ENCODE measurements at regions not wholly inside any gene's neighbourhood (a gene's known extent, or its start where the extent isn't known, plus 50 kb on each side); places are given as distances from the start of the nearest gene placed in this dataset.

DNA sequence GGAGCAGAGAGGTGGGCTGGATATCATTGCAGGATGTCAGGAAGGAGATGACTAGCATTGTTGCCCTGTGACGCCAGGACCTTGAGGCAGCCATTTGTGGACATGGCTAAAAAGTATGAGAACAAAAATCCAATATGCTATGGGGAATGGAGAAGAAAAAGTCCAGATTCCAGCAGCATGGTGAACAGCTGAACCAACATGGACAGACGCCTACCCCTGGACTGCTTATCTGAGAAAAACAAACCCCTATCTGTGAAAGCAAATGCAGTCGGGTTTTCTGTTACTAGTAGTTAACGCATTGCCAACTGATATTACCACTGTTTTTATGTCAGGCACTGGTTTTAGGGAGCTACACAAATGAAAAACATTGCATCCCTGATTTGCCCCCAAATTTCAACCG is 251.2 kb upstream of the RORA start:
- no peak for DNase-seq (ENCODE audit: low read depth, low spot score)
- in situ Hi-C loops (cut with HindIII; ENCODE audit: low pct_unique_long_range_greater_than_20kb, low sequenced_read_pairs): no loop called here

DNA sequence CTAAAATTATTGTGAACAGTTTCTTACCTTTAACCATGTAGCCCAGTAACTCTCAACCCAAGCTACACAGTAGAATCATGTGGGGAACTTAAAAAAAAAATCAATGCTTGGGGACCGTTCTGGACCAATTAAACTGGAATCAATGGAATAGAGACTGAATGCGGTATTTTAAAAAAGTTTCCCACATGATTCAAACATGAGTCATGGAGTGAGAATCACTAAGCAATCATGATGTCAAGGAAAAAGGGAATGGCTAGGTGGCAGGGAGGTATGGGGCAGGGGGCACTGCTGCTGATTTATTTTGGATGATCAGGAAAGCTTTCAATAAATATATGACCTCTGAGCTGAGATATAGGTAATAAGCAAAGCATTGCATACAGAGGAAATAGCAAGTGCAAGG is 250.5 kb upstream of the RORA start:
- no peak for DNase-seq (ENCODE audit: low read depth, low spot score)
- in situ Hi-C loops (cut with HindIII; ENCODE audit: low pct_unique_long_range_greater_than_20kb, low sequenced_read_pairs): no loop called here

DNA sequence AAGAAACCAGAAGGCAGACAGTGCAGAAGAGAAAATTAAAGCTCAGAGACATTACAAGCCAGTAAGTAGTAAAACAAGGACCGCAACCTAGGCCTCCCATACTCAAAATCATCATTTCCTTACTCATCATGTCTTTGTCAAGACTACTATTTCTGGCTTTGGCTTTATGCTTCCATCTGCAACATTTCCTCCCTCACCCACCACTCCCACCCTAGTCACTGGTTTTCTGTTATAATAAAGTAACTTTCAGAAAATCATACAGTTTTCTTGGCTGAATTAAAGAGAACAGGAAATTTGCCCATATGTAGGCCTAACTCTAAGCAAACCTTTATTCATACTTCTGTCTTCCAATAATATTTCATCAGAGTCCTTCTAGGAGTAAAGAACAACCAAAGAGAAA is 247.6 kb upstream of the RORA start:
- in situ Hi-C loops (cut with HindIII; ENCODE audit: low pct_unique_long_range_greater_than_20kb, low sequenced_read_pairs): no loop called here
- no peak for DNase-seq (ENCODE audit: low read depth, low spot score)

DNA sequence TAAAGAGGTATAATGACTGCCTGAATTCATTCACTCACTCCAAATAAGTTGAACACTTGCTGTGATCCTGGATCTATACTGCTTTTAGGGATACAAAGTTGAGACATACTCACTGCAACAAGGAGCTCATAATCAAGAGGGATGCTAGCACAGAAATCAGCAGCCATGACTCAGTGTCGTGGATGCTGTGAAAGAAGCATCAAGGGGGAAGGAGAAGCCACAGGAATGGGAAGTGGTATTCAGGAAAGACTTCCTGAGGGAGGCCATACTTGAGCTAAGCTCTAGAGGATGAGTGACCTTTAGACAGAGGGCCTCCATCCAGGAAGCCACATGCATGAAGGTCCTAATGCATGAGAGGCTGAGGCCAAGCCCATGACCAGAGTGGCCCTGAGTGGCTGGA is 245.7 kb upstream of the RORA start:
- no peak for DNase-seq (ENCODE audit: low read depth, low spot score)
- in situ Hi-C loops (cut with HindIII; ENCODE audit: low pct_unique_long_range_greater_than_20kb, low sequenced_read_pairs): no loop called here

DNA sequence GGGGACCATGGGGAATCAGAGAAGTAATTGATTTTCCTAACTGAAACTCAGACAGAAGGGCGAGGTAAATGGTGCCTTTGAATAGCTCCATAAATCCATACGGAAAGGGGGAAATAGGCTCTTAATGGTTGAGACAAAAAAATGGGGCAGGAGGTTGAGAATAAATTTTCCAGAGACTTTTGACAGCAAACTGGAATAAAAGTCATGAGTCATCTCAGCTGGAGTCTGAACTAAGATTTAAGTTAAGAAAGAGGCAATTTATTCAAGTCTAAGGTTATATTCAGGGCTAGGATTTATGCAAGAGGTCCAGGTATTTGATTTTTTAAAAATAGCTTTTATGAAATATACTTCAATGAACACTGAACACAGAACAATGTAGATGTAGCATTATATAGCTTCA is 238.7 kb upstream of the RORA start:
- no peak for DNase-seq (ENCODE audit: low read depth, low spot score)

DNA sequence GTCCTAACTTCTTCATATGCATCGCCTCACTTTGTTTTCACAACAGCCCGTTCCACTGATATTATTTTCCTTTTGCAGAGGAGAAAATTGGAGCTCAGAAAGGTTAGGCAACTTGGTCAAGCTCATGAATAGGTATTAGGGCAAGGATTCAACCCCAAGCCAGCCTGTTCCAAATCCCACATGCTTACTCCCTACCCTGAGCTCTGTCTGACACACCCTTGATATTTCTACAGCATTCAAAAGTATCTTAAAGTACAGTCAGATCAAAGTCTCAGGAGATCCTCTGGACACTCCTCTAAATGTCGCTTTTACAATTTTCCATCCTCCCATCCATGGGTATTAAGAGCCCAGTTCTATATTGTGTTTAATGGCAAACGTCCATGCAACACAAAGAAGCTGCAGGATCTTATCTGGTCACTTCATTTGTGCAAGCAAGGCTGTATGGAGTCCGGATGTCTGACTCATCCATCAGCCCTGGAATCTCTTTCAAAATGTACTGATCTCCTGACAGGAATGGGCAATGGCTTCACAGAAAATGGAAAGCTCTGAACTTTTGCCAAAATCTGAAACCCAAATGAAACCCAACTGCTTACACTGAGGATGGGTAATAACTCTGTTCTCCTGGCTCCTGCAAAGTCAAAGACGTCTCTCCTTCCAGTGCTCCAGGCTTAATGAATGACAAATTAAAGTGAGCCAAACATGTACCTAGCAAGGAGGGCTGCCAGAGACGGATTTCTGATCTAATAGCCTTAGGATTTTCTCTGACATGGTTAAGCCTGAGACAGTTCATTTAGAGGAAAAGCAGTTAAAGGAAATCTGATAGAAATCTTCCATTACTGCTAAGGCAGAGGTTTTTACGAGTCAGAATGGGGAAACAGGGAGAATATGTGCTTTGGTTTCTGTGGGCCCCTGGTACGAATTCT is 230.9 kb upstream of the RORA start:
- in situ Hi-C loops (cut with HindIII; ENCODE audit: low pct_unique_long_range_greater_than_20kb, low sequenced_read_pairs): no loop called here
- peak; percentile 15 for DNase-seq (ENCODE audit: low read depth, low spot score)

More for the DNA sequence above, 238.7 kb upstream of the RORA start:
- in situ Hi-C loops (cut with HindIII; ENCODE audit: low pct_unique_long_range_greater_than_20kb, low sequenced_read_pairs): no loop called here

DNA sequence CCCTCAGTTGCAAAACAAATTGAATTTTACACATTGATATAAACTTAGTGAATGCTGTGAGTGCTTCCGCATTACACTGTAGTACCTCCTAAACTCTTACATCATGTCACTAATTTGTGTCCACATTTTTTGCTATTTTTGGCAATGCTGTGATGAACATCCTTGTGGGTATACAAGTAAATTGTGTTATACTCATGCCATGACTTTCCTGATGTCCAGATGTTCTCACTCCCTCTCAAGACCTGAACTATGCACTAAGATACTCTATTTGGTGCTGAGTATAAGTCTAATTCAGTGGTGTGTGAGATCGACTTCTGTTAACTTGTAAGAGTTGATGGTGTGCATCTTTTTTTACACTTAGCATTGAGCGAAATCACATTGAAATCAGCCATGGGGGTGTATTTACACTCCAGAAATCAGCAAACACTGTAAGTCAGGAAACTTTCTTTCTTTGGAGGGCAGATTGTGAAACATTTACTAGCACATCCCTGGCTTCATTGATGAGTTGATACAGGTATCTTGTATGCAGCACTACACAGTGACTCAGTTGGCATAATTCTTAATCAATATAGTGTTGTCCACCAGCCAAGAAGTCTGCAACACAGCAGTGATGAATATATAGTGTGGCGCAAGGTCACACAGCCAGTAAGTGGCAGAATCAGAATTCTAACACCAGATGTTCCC is 228.1 kb upstream of the RORA start:
- no peak for DNase-seq (ENCODE audit: low read depth, low spot score)
- in situ Hi-C loops (cut with HindIII; ENCODE audit: low pct_unique_long_range_greater_than_20kb, low sequenced_read_pairs): no loop called here

DNA sequence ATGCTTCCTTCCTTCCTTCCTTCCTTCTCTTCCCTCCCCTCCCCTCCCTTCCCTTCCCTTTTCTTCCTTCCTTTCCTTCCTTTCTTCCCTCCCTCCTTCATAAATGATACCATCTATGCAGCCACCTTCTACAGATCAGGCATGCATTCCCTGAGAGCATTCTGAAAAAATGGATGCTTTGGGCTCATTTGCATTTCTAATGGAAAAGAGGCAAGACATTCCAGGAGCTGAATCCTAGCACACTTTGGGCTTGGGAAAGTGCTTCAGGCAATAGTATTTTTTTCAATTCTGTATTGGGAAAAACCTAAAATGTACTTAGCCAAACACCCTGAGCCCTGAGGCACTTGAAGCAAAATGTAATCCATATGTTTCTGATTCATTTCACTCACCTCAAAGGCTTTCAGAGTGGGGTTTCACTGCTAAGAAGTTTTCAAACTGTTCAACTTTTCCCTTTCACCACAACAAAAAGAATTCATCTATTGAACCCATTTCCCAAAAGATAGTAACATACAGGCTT is 220.1 kb upstream of the RORA start:
- in situ Hi-C loops (cut with HindIII; ENCODE audit: low pct_unique_long_range_greater_than_20kb, low sequenced_read_pairs): no loop called here
- DNase-seq (ENCODE audit: low read depth, low spot score): no peak

DNA sequence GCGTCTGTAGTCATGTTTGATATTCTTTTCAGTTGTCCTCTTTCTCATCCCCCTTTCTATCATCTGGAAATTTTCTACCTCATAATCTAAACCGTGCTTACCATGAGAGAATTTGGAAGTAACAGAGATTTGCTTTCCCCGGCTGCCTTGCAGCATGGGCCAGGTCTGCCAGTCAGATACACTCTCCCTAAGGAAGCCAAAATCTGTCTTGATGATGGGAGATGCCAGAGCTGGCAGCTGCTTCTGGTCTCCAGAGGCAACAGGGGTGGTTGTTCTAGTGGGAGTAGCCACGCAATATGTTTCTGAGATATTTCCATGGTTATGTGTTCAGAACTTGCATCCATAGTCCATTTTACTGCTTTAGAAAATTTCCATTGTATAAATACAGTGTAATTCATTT is 218.9 kb upstream of the RORA start:
- no peak for DNase-seq (ENCODE audit: low read depth, low spot score)
- in situ Hi-C loops (cut with HindIII; ENCODE audit: low pct_unique_long_range_greater_than_20kb, low sequenced_read_pairs): no loop called here

DNA sequence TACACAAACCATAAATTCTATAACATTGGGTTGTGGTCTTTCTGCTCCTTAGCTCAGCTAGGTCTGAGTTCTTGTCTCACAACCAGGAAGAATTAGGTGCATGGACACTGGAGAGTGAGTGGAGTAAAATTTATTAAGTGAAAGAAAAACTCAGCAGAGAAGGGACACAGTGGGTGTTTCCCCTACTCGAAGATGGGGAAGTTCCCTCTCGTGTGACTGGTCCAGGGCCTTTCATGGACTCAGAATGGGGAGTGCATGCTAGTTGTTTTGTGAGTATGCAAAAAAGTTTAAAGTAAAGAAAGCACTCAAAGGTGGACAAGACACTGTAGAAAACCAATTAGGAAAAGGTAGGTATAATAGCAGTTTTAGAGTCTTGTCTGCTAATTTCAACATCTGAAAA is 215.5 kb upstream of the RORA start:
- in situ Hi-C loops (cut with HindIII; ENCODE audit: low pct_unique_long_range_greater_than_20kb, low sequenced_read_pairs): no loop called here
- no peak for DNase-seq (ENCODE audit: low read depth, low spot score)

DNA sequence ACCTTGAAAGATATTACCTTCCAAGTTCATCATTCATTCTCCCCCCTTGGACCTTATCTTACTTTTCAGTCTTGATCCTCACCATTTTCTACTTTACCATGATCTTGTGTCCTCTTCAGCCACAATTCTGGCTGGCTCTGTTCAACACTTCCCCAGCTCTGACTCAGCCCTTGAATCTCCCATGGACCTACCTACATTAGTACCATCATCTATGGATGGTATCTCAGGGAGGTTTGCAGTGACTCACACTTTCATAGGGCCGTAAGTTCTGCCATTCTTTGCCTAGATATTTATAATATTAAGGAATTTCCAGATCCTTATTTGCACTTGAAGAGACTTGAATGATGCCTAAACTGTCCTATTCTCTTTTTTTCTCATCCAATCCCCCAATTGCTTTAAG is 213.7 kb upstream of the RORA start:
- no peak for DNase-seq (ENCODE audit: low read depth, low spot score)
- in situ Hi-C loops (cut with HindIII; ENCODE audit: low pct_unique_long_range_greater_than_20kb, low sequenced_read_pairs): no loop called here

DNA sequence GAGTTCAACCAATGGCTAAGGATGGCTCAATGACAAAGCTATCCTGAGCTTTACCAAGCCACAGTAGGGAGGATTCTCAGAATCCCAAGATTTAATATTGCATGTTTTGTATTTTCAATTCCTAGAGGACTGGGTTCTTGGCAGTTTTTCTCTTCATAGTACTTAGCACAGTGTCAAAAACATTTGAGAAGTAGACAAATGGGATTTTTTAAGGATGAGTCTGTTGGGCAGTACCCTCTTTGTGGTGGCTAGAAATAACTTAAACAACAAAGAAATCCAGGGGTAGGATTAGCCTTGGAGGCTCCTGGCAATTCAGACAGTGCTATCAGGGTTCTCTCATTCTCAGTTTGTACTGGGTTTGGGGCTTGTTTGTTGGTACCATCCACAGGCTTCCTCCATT is 212.8 kb upstream of the RORA start:
- no peak for DNase-seq (ENCODE audit: low read depth, low spot score)
- in situ Hi-C loops (cut with HindIII; ENCODE audit: low pct_unique_long_range_greater_than_20kb, low sequenced_read_pairs): no loop called here

DNA sequence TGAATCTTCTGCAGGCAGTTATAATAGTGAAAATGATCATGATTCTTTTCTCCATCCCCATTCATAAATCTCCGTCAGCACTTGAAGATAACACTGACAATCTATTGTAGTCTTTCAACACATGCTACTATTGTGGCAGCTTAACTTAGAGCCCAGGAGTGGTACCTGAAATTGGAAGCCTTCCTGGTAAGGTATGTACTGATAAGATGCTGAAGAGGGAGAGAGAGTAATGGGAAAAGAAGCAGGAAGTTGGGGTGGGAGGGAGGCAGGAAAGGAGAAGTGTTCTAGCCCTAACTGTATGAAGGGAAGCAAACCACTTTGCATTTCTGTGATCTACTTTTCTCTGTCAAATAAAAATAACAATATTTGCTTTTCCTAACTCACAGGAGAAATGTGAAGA is 197.4 kb upstream of the RORA start:
- no peak for DNase-seq (ENCODE audit: low read depth, low spot score)
- in situ Hi-C loops (cut with HindIII; ENCODE audit: low pct_unique_long_range_greater_than_20kb, low sequenced_read_pairs): no loop called here

DNA sequence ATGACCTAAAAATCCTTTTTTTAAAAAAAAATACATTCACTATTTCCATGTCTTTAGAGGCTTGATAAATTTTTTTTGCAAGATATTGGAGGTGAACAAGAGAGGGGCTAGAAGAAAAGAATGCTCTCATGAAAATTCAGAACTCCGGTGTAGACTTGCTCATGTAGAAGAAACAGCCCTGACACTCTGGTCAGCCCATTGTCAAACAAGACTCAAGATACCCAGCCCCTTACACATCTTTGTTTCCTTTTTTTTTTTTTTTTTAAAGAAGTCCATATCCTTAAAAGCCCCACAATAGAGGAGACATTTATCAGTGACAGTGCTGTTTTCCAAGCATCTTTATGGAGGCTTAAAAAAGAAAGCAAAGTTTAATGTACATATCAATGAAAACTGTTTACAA is 196.8 kb upstream of the RORA start:
- in situ Hi-C loops (cut with HindIII; ENCODE audit: low pct_unique_long_range_greater_than_20kb, low sequenced_read_pairs): no loop called here
- DNase-seq (ENCODE audit: low read depth, low spot score): no peak

DNA sequence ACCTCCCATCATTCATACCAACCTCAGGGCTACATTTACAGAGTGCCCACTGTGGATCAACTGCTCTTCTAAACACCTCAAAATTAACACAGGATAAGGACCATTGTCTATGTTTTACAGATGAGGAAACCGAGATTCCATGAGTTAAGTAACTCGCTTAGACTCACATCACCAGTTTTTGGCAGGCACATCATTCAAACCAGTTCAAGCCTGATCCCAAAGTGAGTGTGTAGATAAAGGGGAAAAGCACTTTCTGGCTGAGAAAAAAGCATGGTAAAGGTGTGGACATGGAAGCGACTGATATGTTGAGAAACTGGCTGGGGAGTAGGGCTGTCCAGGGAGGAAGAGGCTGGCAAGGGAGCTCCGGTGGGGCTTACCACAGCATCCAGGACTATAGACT is 193.7 kb upstream of the RORA start:
- DNase-seq (ENCODE audit: low read depth, low spot score): no peak
- in situ Hi-C loops (cut with HindIII; ENCODE audit: low pct_unique_long_range_greater_than_20kb, low sequenced_read_pairs): no loop called here

DNA sequence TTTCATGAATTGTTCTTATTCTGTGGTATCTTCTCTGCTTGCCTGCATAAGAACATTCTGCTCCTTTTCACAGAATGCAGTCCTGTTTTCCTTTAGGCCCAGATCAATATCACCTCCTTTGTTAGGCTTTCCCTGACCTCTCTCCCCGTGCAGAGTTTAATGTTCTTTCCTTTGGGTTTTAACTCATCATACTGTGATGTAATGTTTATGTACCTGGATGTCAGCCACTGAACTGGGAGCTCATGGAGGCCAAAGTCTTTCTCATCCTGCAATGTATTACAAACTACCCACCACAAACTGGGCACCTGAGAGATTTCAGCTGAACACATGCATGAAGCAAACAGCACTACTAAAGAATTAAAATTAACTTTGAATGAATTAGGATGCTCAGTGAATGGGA is 192.8 kb upstream of the RORA start:
- in situ Hi-C loops (cut with HindIII; ENCODE audit: low pct_unique_long_range_greater_than_20kb, low sequenced_read_pairs): no loop called here
- no peak for DNase-seq (ENCODE audit: low read depth, low spot score)

DNA sequence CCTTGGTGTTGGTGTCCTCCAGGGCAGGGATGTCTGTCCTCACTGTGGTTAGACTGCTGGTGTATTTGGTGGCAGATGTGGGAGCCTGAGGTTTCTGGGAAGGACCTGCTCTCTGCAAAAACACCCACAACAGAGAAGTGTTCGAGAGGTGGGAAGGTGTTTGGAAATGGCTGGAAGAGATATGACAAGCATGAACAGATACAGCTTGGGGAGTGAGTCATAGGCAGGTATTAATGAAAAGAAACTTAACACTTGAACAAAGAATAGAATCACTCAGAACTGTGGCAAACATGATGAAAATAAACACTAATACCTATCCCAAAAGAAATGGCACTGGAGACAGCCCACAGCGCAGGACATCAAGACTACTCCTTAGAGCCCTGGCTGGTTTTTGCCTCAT is 192.4 kb upstream of the RORA start:
- in situ Hi-C loops (cut with HindIII; ENCODE audit: low pct_unique_long_range_greater_than_20kb, low sequenced_read_pairs): no loop called here

DNA sequence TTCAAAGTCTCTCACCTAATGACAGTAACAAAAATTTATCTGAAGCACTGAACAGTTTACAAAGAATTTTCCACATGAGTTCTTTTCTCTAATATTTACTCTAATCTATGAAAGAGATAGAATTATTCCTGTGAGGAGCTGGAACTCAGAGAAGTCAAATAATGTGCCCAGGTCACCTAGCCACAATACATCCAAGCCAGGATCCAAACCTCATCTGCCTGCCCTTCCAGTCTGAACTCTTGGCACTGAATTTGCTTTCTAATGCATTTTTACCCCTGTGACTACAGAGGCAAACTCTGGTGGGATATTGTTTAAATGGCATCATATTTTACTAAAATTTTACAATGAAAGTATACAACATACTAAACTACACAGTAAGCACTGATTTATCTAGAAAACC is 191.4 kb upstream of the RORA start:
- in situ Hi-C loops (cut with HindIII; ENCODE audit: low pct_unique_long_range_greater_than_20kb, low sequenced_read_pairs): no loop called here
- DNase-seq (ENCODE audit: low read depth, low spot score): no peak

More for the DNA sequence above, 192.4 kb upstream of the RORA start:
- DNase-seq (ENCODE audit: low read depth, low spot score): no peak

DNA sequence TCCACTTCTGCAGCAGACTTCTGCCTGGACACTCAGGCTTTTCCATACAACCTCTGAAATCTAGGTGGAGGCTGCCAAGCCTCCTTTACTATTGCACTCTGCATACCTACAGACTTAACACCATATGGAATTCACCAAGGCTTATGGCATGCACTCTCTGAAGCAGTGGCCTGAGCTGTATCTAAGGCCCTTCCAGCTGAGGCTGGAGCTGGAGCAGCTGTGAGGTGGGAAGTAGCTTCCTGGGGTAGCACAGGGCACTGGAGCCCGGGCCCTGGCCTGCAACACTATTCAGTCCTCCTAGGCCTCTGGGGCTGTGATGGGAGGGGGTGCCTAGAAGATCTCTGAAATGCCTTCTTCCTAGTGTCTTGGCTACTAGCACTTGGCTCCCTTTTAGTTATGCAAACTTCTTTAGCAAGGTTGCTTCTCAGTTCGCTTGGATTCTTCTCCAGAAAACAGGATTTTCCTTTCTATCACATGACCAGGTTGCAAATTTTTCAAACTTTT is 186.6 kb upstream of the RORA start:
- in situ Hi-C loops (cut with HindIII; ENCODE audit: low pct_unique_long_range_greater_than_20kb, low sequenced_read_pairs): no loop called here
- no peak for DNase-seq (ENCODE audit: low read depth, low spot score)
